Neuron (in vitro differentiated cells): ENCODE measurements at regions not wholly inside any gene's neighbourhood (a gene's known extent, or its start where the extent isn't known, plus 50 kb on each side); places are given as distances from the start of the nearest gene placed in this dataset.

Experiments
- H2AFZ ChIP-seq: one replicate; pipeline ENCODE4 v1.6.1; 2013; ENCODE audit warnings: low read depth, mild to moderate bottlenecking, inconsistent platforms, low read length, moderate library complexity
- H3K27me3 ChIP-seq: one replicate; pipeline ENCODE4 v1.6.1; 2013; ENCODE audit warnings: low read length; ENCODE audit not compliant: insufficient read depth
- H3K36me3 ChIP-seq: one replicate; pipeline ENCODE4 v1.6.1; 2013; ENCODE audit warnings: low read length; ENCODE audit not compliant: insufficient read depth
- H3K4me1 ChIP-seq: one replicate; pipeline ENCODE4 v1.6.1; 2013; ENCODE audit warnings: low read length; ENCODE audit not compliant: insufficient read depth
- H3K4me3 ChIP-seq: 2 replicates; pipeline ENCODE4 v1.5.1; 2013; ENCODE audit warnings: mild to moderate bottlenecking, low read length, moderate library complexity
- H3K9me3 ChIP-seq: one replicate; pipeline ENCODE4 v1.6.1; 2013; ENCODE audit warnings: low read length

GRCh38 chr9:75432888-75433287 lies 344.6 kb downstream of the OSTF1 start:
- H3K9me3 ChIP-seq: no peaks in the 10 kb centered on the region
- no peaks in the 10 kb centered on the region for H3K27me3 ChIP-seq
- no peak overlapping the region for H3K4me3 ChIP-seq
- no peaks in the 10 kb centered on the region for H3K4me1 ChIP-seq
- H2AFZ ChIP-seq: no peak overlapping the region
- no peaks in the 10 kb centered on the region for H3K36me3 ChIP-seq

GRCh38 chr9:75438716-75439115 lies 350.4 kb downstream of the OSTF1 start:
- Histone ChIP-seq H2AFZ (no peak overlapping the region), H3K4me3 (no peak overlapping the region), H3K36me3 (no peaks in the 10 kb centered on the region), H3K9me3 (no peaks in the 10 kb centered on the region), H3K27me3 (no peaks in the 10 kb centered on the region), H3K4me1 (no peaks in the 10 kb centered on the region)

DNA sequence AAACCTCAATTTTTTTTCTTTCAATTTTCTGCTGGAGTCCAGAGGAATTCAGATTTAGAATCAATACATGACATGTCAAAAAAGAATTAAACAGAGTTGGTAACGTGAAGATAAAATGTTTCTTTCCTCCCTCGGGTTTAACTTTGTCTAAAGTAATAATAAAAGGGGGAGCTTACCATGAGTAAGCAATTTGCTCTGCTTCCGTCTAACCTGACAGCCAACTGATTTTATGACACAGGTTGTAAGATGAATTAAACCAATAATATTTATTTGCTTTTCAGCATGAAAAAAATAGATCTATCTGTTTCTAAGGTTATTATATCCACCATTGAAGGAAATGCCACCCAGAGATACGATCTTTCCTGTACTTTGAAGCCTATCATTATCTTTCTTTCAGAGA lies 352.6 kb downstream of the OSTF1 start:
- Histone ChIP-seq H3K4me3 (no peak overlapping the region), H3K4me1 (no peaks in the 10 kb centered on the region), H3K27me3 (no peaks in the 10 kb centered on the region), H3K9me3 (no peaks in the 10 kb centered on the region), H3K36me3 (no peaks in the 10 kb centered on the region), H2AFZ (no peak overlapping the region)

- Histone ChIP-seq H2AFZ (no peak overlapping the region), H3K36me3 (no peaks in the 10 kb centered on the region), H3K4me3 (no peak overlapping the region), H3K9me3 (no peaks in the 10 kb centered on the region), H3K27me3 (no peaks in the 10 kb centered on the region), H3K4me1 (no peaks in the 10 kb centered on the region)
Observed at GRCh38 chr9:75445144-75445543, 356.8 kb downstream of the OSTF1 start.

DNA sequence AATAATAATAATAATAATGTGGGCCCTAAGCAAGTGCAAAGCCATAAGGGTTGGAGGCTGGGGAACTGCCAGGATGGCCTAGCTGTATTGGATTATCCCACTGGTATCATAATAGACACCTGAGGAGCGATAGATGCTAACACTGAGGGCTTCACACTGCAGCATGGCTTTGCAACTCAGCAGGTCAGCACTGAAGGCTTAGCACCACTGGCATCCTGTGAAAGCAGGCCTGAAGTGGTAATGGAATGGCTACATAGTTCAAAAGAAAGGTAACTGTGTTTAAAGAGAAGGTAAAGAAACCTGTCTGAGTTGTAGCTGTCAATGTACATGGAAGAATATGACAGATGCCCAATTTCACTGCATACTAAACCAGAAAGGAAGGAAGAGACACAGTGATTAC lies 359.0 kb downstream of the OSTF1 start:
- no peaks in the 10 kb centered on the region for H3K9me3 ChIP-seq
- H3K4me1 ChIP-seq: no peaks in the 10 kb centered on the region
- no peaks in the 10 kb centered on the region for H3K36me3 ChIP-seq
- no peaks in the 10 kb centered on the region for H3K27me3 ChIP-seq
- no peak overlapping the region for H3K4me3 ChIP-seq
- H2AFZ ChIP-seq: no peak overlapping the region

- H3K9me3 ChIP-seq: no peaks in the 10 kb centered on the region
- no peak overlapping the region for H2AFZ ChIP-seq
- no peak overlapping the region for H3K4me3 ChIP-seq
- no peaks in the 10 kb centered on the region for H3K36me3 ChIP-seq
- no peaks in the 10 kb centered on the region for H3K4me1 ChIP-seq
- no peaks in the 10 kb centered on the region for H3K27me3 ChIP-seq
Observed at GRCh38 chr9:75448281-75448680, 360.0 kb downstream of the OSTF1 start.

- H3K4me3 ChIP-seq: no peak overlapping the region
- H3K4me1 ChIP-seq: no peaks in the 10 kb centered on the region
Observed at GRCh38 chr9:75448955-75449354, 360.6 kb downstream of the OSTF1 start.

GRCh38 chr9:75451045-75451444 lies 362.7 kb downstream of the OSTF1 start:
- no peaks in the 10 kb centered on the region for H3K27me3 ChIP-seq
- H3K4me3 ChIP-seq: no peak overlapping the region
- no peak overlapping the region for H2AFZ ChIP-seq
- no peaks in the 10 kb centered on the region for H3K4me1 ChIP-seq
- no peaks in the 10 kb centered on the region for H3K9me3 ChIP-seq
- no peaks in the 10 kb centered on the region for H3K36me3 ChIP-seq

More at GRCh38 chr9:75448955-75449354, 360.6 kb downstream of the OSTF1 start:
- H3K27me3 ChIP-seq: no peaks in the 10 kb centered on the region
- no peak overlapping the region for H2AFZ ChIP-seq
- H3K9me3 ChIP-seq: no peaks in the 10 kb centered on the region
- no peaks in the 10 kb centered on the region for H3K36me3 ChIP-seq

DNA sequence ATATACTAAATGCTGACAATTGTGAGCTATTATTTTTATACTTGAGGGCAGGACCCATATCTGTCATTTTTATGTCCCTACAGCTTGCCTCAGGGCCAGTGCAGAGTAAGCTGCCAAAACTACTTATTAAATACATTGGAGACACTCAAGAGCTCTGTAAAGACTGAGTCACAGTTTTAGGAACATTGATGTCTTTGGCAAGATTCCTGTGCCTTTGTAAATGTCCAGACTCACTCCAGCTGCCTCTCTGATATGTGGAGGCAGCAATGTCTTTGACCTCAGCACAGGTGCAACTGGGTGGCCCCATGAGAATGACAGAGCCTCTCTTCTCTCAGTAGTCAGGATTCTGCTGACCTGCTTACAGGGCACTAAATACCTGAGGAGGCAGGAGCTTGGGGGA lies 363.2 kb downstream of the OSTF1 start:
- no peaks in the 10 kb centered on the region for H3K27me3 ChIP-seq
- no peaks in the 10 kb centered on the region for H3K4me1 ChIP-seq
- H3K9me3 ChIP-seq: no peaks in the 10 kb centered on the region
- H2AFZ ChIP-seq: no peak overlapping the region
- H3K36me3 ChIP-seq: no peaks in the 10 kb centered on the region
- no peak overlapping the region for H3K4me3 ChIP-seq

GRCh38 chr9:75452512-75452911 lies 364.2 kb downstream of the OSTF1 start:
- Histone ChIP-seq H3K27me3 (no peaks in the 10 kb centered on the region), H3K4me1 (no peaks in the 10 kb centered on the region), H3K36me3 (no peaks in the 10 kb centered on the region), H2AFZ (no peak overlapping the region), H3K9me3 (no peaks in the 10 kb centered on the region), H3K4me3 (no peak overlapping the region)

DNA sequence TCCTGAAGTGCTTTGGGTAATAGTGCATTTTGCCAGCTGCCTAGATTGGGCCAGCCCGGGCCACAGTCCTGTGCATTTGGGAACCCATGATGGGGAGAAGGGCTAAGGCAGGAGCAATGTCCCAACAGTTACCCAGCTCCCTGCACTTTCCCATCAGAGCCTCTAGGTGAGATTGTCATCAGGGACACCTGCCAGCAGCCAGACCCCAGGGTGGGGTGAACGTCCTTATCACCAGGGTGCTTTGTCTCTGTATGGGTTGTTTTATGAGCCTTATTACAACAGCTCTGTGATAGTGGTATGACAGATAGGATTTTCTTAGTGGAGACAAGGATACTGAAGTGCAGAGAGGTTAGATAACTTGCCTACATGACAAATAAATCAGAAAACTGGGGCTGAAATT lies 365.7 kb downstream of the OSTF1 start:
- Histone ChIP-seq H2AFZ (no peak overlapping the region), H3K9me3 (no peaks in the 10 kb centered on the region), H3K4me3 (no peak overlapping the region), H3K36me3 (no peaks in the 10 kb centered on the region), H3K4me1 (no peaks in the 10 kb centered on the region), H3K27me3 (no peaks in the 10 kb centered on the region)

GRCh38 chr9:75454891-75455290 lies 366.6 kb downstream of the OSTF1 start:
- H3K9me3 ChIP-seq: no peaks in the 10 kb centered on the region
- H3K4me3 ChIP-seq: no peak overlapping the region
- no peak overlapping the region for H2AFZ ChIP-seq
- H3K27me3 ChIP-seq: no peaks in the 10 kb centered on the region
- no peaks in the 10 kb centered on the region for H3K4me1 ChIP-seq
- no peaks in the 10 kb centered on the region for H3K36me3 ChIP-seq

DNA sequence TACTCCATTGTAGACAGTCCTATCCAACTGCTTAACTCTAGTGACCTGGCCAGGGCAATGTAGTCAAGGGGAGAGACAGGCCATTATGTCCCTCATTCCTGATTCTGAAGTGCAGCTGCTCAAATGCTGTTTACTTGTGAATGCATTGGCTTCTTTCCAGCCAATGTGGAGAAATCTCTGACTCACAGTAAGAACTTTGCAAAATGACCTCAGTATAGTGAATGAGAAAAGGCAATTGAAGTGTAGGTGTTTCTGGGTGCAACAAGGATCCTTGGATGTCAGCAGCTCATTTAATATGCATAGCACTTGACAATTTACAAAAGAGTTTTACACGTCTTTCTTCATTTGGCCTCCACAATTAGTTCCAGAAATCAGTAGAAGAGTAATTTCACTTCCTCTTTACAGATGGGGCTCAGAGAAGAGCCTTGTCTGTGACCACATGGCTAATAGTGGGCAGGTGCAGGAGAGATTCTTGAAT lies 367.2 kb downstream of the OSTF1 start:
- Histone ChIP-seq H3K36me3 (no peaks in the 10 kb centered on the region), H3K27me3 (no peaks in the 10 kb centered on the region), H3K4me1 (no peaks in the 10 kb centered on the region)

GRCh38 chr9:75456698-75457097 lies 368.4 kb downstream of the OSTF1 start:
- Histone ChIP-seq H3K4me3 (no peak overlapping the region), H3K4me1 (no peaks in the 10 kb centered on the region), H3K27me3 (no peaks in the 10 kb centered on the region), H2AFZ (no peak overlapping the region), H3K36me3 (no peaks in the 10 kb centered on the region), H3K9me3 (no peaks in the 10 kb centered on the region)

More for the DNA sequence above, 367.2 kb downstream of the OSTF1 start:
- no peak overlapping the region for H2AFZ ChIP-seq
- no peak overlapping the region for H3K4me3 ChIP-seq
- H3K9me3 ChIP-seq: no peaks in the 10 kb centered on the region
